ENCODE measurements at regions not wholly inside any gene's neighbourhood (a gene's known extent, or its start where the extent isn't known, plus 50 kb on each side); places are given as distances from the start of the nearest gene placed in this dataset.

DNA sequence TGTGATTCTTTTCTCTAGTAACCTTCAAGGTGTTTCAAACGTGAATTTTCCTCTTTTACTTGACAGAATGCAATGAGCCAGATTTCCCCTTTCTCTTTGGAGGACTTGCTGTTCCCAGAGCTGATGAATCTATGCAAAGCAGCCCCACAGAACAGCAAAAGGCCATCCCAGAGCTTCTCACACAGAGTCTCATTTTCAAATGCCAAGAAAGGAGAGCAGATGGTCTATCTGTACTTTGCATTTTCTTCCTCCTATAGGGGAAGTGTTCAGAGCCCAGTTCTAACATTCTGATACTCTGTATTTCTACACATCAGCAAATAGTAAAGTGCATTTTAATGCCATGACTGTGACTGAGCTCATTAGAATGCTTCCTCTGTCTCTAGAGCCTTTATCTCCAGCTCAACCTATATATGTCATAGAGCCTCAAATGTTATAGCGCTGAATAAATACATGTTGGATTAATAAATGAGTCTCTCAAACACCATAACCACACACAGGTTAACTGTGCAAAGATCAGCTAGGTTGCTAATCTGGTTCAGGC is 81.8 kb upstream of the EYA4 start:
- peaks cover 0 to 2% of the 10 kb centered on the region in 2 experiments; a peak in 1 of 5 replicates for H3K9me3 Mint-ChIP-seq
- no peak overlapping the region for H2BK12ac ChIP-seq (ENCODE audit: insufficient read length, low read depth, low read length)
- no peak overlapping the region for H4K5ac ChIP-seq (ENCODE audit: insufficient read length, low read depth, low read length)
- WGBS (ENCODE audit: extremely low coverage, insufficient read length, low lambda C conversion rate) = no CpG with 5 or more reads among the region's 2 CpGs
- no peak overlapping the region for H3K14ac ChIP-seq (ENCODE audit: insufficient read depth, low read length)
- no peak overlapping the region; a peak in 1 of 7 replicates for H3K27ac Mint-ChIP-seq
- no peak overlapping the region for H2BK5ac ChIP-seq (ENCODE audit: insufficient read length, low read length)
- no peak overlapping the region for H3K4me3 Mint-ChIP-seq
- H3K27ac ChIP-seq (ENCODE audit: insufficient read length, low read depth, low read length) = no peak overlapping the region
- H3K4me1 ChIP-seq (ENCODE audit: insufficient read depth, low read length) = no peaks in the 10 kb centered on the region
- H3K36me3 Mint-ChIP-seq (ENCODE audit: insufficient read depth in 1 of 3, low read depth in 3 of 3) = no peaks in the 10 kb centered on the region
- no peaks in the 10 kb centered on the region for H3K27me3 ChIP-seq (ENCODE audit: insufficient read depth, low read length)
- H2BK15ac ChIP-seq (ENCODE audit: low read depth, low read length) = no peak overlapping the region
- H3K23ac ChIP-seq (ENCODE audit: insufficient read length, low read depth, low read length) = no peak overlapping the region
- no peaks in the 10 kb centered on the region for H3K79me2 ChIP-seq (ENCODE audit: insufficient read depth, low read length)
- H3K4me2 ChIP-seq (ENCODE audit: insufficient read depth, insufficient read length, low read length) = no peak overlapping the region
- TF ChIP-seq, protein P1, sequence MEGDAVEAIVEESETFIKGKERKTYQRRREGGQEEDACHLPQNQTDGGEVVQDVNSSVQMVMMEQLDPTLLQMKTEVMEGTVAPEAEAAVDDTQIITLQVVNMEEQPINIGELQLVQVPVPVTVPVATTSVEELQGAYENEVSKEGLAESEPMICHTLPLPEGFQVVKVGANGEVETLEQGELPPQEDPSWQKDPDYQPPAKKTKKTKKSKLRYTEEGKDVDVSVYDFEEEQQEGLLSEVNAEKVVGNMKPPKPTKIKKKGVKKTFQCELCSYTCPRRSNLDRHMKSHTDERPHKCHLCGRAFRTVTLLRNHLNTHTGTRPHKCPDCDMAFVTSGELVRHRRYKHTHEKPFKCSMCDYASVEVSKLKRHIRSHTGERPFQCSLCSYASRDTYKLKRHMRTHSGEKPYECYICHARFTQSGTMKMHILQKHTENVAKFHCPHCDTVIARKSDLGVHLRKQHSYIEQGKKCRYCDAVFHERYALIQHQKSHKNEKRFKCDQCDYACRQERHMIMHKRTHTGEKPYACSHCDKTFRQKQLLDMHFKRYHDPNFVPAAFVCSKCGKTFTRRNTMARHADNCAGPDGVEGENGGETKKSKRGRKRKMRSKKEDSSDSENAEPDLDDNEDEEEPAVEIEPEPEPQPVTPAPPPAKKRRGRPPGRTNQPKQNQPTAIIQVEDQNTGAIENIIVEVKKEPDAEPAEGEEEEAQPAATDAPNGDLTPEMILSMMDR (conservative IDR thresholded peaks at IDR 0.05) = no peak
- H3K9me3 ChIP-seq (ENCODE audit: control insufficient read depth, low read depth, low read length) = no peaks in the 10 kb centered on the region
- no peak overlapping the region for H2AK5ac ChIP-seq (ENCODE audit: insufficient read length, low read length)
- no peaks in the 10 kb centered on the region for H3K23me2 ChIP-seq (ENCODE audit: insufficient read length, low read depth, low read length, poor library complexity, severe bottlenecking)
- H2AFZ ChIP-seq (ENCODE audit: low read length) = no peak overlapping the region
- no peak overlapping the region for H2BK20ac ChIP-seq (ENCODE audit: low read depth, low read length, poor library complexity, severe bottlenecking)
- no peak overlapping the region for H3K4ac ChIP-seq (ENCODE audit: low read depth, low read length)
- H3K27me3 Mint-ChIP-seq (ENCODE audit: low read depth) = no peaks in the 10 kb centered on the region
- H3K9ac ChIP-seq (ENCODE audit: extremely low read depth, insufficient read length, low read length) = no peak overlapping the region
- no peak overlapping the region for H3K18ac ChIP-seq (ENCODE audit: insufficient read length, low read depth, low read length)
- no peak overlapping the region for H2BK120ac ChIP-seq (ENCODE audit: low read depth, low read length, poor library complexity, severe bottlenecking)
- no peak overlapping the region for H4K91ac ChIP-seq (ENCODE audit: insufficient read length, low read depth, low read length)
- no peaks in the 10 kb centered on the region for H4K20me1 ChIP-seq (ENCODE audit: control insufficient read depth, insufficient read depth, insufficient read length)
- no peak for DNase-seq
- no peaks in the 10 kb centered on the region for H3K79me1 ChIP-seq (ENCODE audit: insufficient read depth, low read depth, low read length, poor library complexity, severe bottlenecking)
- H3K4me1 Mint-ChIP-seq = no peaks in the 10 kb centered on the region
- H3T11ph ChIP-seq (ENCODE audit: low read length) = no peak overlapping the region
- no peak overlapping the region for H3K56ac ChIP-seq (ENCODE audit: insufficient read length, low read depth, low read length)
- no peak overlapping the region for H4K8ac ChIP-seq (replicated peaks; ENCODE audit: insufficient read length, low read depth, low read length)
